Adrenal gland (tissue), 9 donors: ENCODE measurements at regions not wholly inside any gene's neighbourhood (a gene's known extent, or its start where the extent isn't known, plus 50 kb on each side); places are given as distances from the start of the nearest gene placed in this dataset.

Experiments
- DNase-seq, 7 donors: peaks; one replicate each; pipeline ENCODE4 v3.0.0-alpha.2; 2019 to 2020
- H3K27ac ChIP-seq, 5 donors: fragments of 200-600 bp; sonication (generic) in 4 of 5; 1 replicate in 3 of 5; 2 replicates in 2 of 5; pipeline versions ENCODE4 v1.5.1 to v1.8.0; 2016 to 2020; ENCODE audit warnings: mild to moderate bottlenecking in 1 of 5
- H3K27me3 ChIP-seq: fragments of 200-600 bp; 2 replicates; pipeline ENCODE4 v1.8.0; 2021
- H3K36me3 ChIP-seq, 2 donors: fragments of 200-600 bp; replicated peaks in 1 of 2; 1 replicate in 1 of 2; 2 replicates in 1 of 2; pipeline versions ENCODE4 v1.5.1 to v1.8.0; 2018 to 2022
- H3K4me1 ChIP-seq, 2 donors: fragments of 200-600 bp; replicated peaks in 1 of 2; 1 replicate in 1 of 2; 2 replicates in 1 of 2; pipeline versions ENCODE4 v1.5.1 to v1.8.0; 2018 to 2021
- H3K4me3 ChIP-seq, 4 donors: fragments of 200-600 bp; sonication (generic) in 3 of 4; one replicate each; pipeline ENCODE4 v1.5.1; 2016 to 2018
- H3K9me3 ChIP-seq, 3 donors: fragments of 200-600 bp; sonication (generic) in 1 of 3; replicated peaks in 1 of 3; 1 replicate in 2 of 3; 2 replicates in 1 of 3; pipeline versions ENCODE4 v1.5.1 to v1.8.0; 2016 to 2021
- POLR2A ChIP-seq, 2 donors: fragments of 450-650 bp; IDR thresholded peaks; one replicate each; pipeline ENCODE4 v1.6.1; 2017; ENCODE audit warnings: antibody characterized with exemption in 2 of 2, mild to moderate bottlenecking in 2 of 2, moderate library complexity in 1 of 2
- WGBS, 4 donors: extraction: QIAGEN DNeasy Blood & Tissue Kit in 2 of 4; methylation state at CpG; one replicate each; pipeline versions ENCODE4 v1.1.5 to v1.1.7; 2013 to 2017; 5-methylcytosine and 5-hydroxymethylcytosine counted together
- intact Hi-C, 2 donors: fragments of 100-400 bp; cut with DNase I; formaldehyde crosslinking; loops; one replicate each; pipeline versions ENCODE4 v1.14.1 to v1.15.0; 2022 to 2023
- TF ChIP-seq, protein P1 (sequence below), 6 experiments: fragments of 450-650 bp in 4 of 6; fragments of 200-600 bp in 2 of 6; sonication (generic) in 1 of 6; IDR thresholded peaks; 1 replicate in 5 of 6; 2 replicates in 1 of 6; pipeline versions ENCODE4 v1.5.1 to v1.8.0; 2016 to 2021; ENCODE audit warnings: antibody characterized with exemption in 6 of 6, mild to moderate bottlenecking in 2 of 6, moderate library complexity in 1 of 6
- donor health status: healthy with polysubstance abuse.
- donor health status: Bipolar disorder and iron deficiency.
- donor health status: DM: yes; HTN: yes; CAD: no.
- donor health status: DM: no; HTN: no; CAD: no.
- donor health status: DM: no; HTN: no; CAD: no.

DNA sequence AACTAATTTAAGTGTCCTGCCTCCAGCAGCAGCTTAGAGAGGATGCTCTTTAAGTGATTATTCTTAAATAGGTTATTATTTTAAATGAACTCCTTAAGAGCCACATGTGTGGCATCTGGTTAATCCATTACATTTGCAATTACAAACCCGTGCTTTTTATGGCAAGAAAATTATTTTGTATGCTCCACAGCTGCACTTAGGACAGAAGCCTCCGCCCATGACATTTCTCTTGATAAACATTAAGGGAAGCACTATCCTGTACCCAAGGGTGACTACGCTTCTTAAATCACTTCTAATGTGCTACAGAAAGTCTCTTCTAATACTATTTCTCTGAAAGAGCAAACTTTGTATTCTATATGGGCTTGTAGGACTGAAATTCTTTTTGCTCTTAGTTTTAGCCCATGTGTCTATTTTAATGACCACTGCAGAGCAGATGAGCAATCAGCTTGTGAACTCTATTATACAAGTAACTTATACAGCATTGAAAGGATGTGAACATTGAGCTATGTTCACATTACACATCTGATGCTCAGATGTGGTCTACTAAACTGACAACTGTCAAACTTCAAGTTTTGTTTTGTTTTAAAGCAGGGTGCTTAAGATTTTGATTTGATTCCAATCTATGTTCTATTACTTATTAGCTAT lies 223.4 kb downstream of the COX7C start:
- WGBS, 4 donors = 45 to 55% (median 52%) methylated on average over 3 of the region's 3 CpGs
- Histone ChIP-seq H3K9me3 (no peaks in the 10 kb centered on the region), H3K27me3 (no peaks in the 10 kb centered on the region), H3K27ac (no peak overlapping the region), H3K4me1 (no peaks in the 10 kb centered on the region), H3K36me3 (no peaks in the 10 kb centered on the region), H3K4me3 (no peak overlapping the region)
- intact Hi-C loops = no loop called here
- DNase-seq = no peak
- TF ChIP-seq, protein P1, sequence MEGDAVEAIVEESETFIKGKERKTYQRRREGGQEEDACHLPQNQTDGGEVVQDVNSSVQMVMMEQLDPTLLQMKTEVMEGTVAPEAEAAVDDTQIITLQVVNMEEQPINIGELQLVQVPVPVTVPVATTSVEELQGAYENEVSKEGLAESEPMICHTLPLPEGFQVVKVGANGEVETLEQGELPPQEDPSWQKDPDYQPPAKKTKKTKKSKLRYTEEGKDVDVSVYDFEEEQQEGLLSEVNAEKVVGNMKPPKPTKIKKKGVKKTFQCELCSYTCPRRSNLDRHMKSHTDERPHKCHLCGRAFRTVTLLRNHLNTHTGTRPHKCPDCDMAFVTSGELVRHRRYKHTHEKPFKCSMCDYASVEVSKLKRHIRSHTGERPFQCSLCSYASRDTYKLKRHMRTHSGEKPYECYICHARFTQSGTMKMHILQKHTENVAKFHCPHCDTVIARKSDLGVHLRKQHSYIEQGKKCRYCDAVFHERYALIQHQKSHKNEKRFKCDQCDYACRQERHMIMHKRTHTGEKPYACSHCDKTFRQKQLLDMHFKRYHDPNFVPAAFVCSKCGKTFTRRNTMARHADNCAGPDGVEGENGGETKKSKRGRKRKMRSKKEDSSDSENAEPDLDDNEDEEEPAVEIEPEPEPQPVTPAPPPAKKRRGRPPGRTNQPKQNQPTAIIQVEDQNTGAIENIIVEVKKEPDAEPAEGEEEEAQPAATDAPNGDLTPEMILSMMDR (IDR thresholded peaks at IDR 0.05) = no peak

DNA sequence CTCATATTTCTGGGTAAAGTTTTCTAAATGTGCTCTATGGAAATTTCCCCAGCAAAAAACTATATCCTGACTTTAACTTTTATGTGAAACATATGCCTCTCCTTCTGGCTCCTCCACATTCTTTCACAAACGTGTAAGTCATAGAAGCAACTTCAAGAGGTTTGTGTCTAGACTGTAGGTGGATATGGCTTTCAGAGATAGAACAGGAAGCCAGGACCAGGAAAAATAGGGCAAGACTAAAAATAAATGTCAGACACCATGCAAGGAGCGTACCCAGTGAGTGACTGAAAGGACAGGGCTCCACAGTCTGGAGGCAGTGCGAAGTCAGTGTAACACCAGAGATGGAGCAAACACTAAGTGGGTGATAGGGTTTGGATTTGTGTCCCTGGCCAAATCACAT lies 240.7 kb downstream of the COX7C start:
- intact Hi-C loops = no loop called here
- Histone ChIP-seq H3K4me3 (no peak overlapping the region), H3K27ac (no peak overlapping the region), H3K9me3 (no peaks in the 10 kb centered on the region), H3K36me3 (no peaks in the 10 kb centered on the region), H3K27me3 (no peaks in the 10 kb centered on the region), H3K4me1 (no peaks in the 10 kb centered on the region)
- TF ChIP-seq POLR2A (IDR thresholded peaks at IDR 0.05) = no peak
- TF ChIP-seq, protein P1 (IDR thresholded peaks at IDR 0.05) = no peak
- DNase-seq = no peak
- 66 to 73% (median 70%) methylated on average over 3 of the region's 3 CpGs for WGBS, 4 donors

DNA sequence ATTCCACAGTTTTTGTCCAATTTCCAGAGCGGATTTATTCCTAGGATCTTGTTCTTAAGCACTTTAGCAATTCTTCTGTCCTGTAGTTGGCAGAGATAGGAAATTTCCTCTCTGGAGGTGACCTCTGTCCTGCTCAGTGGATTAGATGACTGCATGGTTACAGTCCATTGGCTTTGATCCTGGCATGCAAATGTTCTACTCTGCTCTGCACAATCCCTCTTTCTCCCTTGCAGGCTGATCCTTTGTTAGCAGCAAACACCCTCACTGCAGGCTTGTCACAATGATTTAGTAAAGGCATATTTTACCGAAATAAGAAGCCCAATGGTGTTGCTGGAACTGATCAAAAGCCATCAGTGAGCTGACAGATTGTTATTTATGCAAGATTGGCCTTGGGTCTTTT lies 243.8 kb downstream of the COX7C start:
- 44 to 56% (median 47%) methylated on average over 2 of the region's 2 CpGs for WGBS, 4 donors
- H3K27me3 ChIP-seq = no peaks in the 10 kb centered on the region
- no peak for DNase-seq
- H3K27ac ChIP-seq = no peak overlapping the region
- TF ChIP-seq POLR2A (IDR thresholded peaks at IDR 0.05) = no peak
- TF ChIP-seq, protein P1 (IDR thresholded peaks at IDR 0.05) = no peak
- H3K9me3 ChIP-seq = no peaks in the 10 kb centered on the region
- H3K4me3 ChIP-seq = no peak overlapping the region
- no peaks in the 10 kb centered on the region for H3K4me1 ChIP-seq
- H3K36me3 ChIP-seq = no peaks in the 10 kb centered on the region
- intact Hi-C loops = no loop called here

DNA sequence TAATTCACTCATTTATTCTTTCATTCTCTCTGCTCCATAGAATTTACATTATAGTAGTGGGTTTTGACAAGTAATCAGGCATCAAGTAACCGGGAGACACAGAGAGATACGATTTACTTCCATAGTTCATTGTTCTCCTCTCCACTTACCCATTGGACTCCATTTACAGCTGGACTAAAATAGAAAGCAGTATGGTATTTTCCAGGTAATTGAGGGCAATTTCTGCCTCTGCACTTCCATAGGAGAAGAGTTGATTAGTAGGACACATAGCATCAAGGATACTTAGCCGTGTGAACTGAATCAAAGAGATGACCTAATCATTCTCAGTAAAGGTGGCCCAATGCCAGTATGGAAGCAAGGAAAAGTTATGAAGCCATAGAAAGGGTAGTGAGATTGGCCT lies 244.4 kb downstream of the COX7C start:
- WGBS, 4 donors = 67 to 78% (median 75%) methylated on average over 3 of the region's 3 CpGs
- no peak overlapping the region for H3K27ac ChIP-seq
- intact Hi-C loops = no loop called here

DNA sequence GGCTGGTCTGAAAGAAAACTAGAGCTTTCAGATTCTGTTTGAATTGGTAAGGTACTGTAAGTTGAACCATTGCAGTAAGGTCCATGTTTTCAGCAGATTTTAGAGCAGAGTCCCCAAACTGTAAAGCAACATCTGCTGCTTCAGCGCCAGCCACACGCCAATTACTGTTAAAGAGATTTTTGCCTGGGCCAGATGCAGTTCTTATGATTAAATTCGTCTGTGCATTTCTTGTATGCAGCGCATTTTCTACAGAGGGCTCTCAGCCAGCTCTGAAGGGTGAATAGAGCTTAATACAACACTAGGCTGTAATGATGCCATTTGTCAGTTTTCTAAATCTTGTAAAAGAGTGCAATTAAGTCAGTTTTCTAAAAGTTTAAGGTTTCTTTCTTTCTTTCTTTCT lies 246.3 kb downstream of the COX7C start:
- Histone ChIP-seq H3K27me3 (no peaks in the 10 kb centered on the region), H3K27ac (no peak overlapping the region), H3K4me3 (no peak overlapping the region), H3K36me3 (no peaks in the 10 kb centered on the region), H3K9me3 (no peaks in the 10 kb centered on the region), H3K4me1 (no peaks in the 10 kb centered on the region)
- no peak for TF ChIP-seq POLR2A (IDR thresholded peaks at IDR 0.05)
- TF ChIP-seq, protein P1 (IDR thresholded peaks at IDR 0.05) = no peak
- intact Hi-C loops = no loop called here
- DNase-seq = no peak
- WGBS, 4 donors = 57 to 80% (median 69%) methylated on average over 4 of the region's 4 CpGs

More for the DNA sequence above, 244.4 kb downstream of the COX7C start:
- no peaks in the 10 kb centered on the region for H3K36me3 ChIP-seq
- no peak overlapping the region for H3K4me3 ChIP-seq
- H3K4me1 ChIP-seq = no peaks in the 10 kb centered on the region
- TF ChIP-seq POLR2A (IDR thresholded peaks at IDR 0.05) = no peak
- no peaks in the 10 kb centered on the region for H3K9me3 ChIP-seq
- no peak for DNase-seq
- H3K27me3 ChIP-seq = no peaks in the 10 kb centered on the region
